SU-DHL-6 (cell line): ENCODE measurements at regions not wholly inside any gene's neighbourhood (a gene's known extent, or its start where the extent isn't known, plus 50 kb on each side); places are given as distances from the start of the nearest gene placed in this dataset.

ENCODE experiments used
- EZH2phosphoT487 ChIP-seq: fragments of 200-600 bp; sonication (generic), shearing (Covaris generic); conservative IDR thresholded peaks from 2 replicates; pipeline ENCODE4 v1.6.1; 2018; ENCODE audit warnings: mild to moderate bottlenecking, antibody characterized with exemption, low read length, moderate library complexity, mixed read lengths
- TF ChIP-seq, protein P1 (sequence below): fragments of 200-600 bp; sonication (generic); IDR thresholded peaks from one replicate; pipeline ENCODE4 v1.5.1; 2017; ENCODE audit warnings: antibody characterized with exemption, mild to moderate bottlenecking, low read length, moderate library complexity; ENCODE audit not compliant: insufficient read depth, poor library complexity, severe bottlenecking

DNA sequence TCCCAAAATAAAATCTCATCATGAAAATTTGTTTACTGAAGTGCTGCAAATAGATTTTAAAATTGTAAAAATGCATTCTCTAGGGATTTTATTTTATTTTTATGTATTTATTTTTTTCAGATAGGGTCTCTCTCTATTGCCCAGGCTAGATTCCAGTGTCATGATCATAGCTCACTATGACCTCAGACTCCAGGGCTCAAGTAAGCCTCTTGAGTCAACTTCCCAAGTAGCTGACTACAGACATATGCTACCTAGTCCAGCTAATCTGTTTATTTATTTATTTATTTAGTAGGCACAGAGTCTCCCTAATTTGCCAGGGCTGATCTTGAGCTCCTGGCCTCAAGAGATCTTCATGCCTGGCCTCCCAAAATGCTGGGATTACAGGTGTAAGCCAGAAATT, 317.7 kb upstream of the ANXA10 start:
- TF ChIP-seq, protein P1, sequence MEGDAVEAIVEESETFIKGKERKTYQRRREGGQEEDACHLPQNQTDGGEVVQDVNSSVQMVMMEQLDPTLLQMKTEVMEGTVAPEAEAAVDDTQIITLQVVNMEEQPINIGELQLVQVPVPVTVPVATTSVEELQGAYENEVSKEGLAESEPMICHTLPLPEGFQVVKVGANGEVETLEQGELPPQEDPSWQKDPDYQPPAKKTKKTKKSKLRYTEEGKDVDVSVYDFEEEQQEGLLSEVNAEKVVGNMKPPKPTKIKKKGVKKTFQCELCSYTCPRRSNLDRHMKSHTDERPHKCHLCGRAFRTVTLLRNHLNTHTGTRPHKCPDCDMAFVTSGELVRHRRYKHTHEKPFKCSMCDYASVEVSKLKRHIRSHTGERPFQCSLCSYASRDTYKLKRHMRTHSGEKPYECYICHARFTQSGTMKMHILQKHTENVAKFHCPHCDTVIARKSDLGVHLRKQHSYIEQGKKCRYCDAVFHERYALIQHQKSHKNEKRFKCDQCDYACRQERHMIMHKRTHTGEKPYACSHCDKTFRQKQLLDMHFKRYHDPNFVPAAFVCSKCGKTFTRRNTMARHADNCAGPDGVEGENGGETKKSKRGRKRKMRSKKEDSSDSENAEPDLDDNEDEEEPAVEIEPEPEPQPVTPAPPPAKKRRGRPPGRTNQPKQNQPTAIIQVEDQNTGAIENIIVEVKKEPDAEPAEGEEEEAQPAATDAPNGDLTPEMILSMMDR, result no peak
- TF ChIP-seq EZH2phosphoT487, result no peak
